Neural progenitor cell (in vitro differentiated cells): ENCODE measurements at regions not wholly inside any gene's neighbourhood (a gene's known extent, or its start where the extent isn't known, plus 50 kb on each side); places are given as distances from the start of the nearest gene placed in this dataset.

Source experiments
- EZH2 ChIP-seq: fragments of 200-600 bp; sonication (generic); IDR thresholded peaks from 2 replicates; pipeline ENCODE4 v1.6.1; 2017; ENCODE audit warnings: antibody characterized with exemption, mild to moderate bottlenecking, moderate library complexity
- TF ChIP-seq, protein P1 (sequence below): fragments of 200-600 bp; sonication (generic); IDR thresholded peaks from 2 replicates; pipeline ENCODE4 v1.5.1; 2017; ENCODE audit warnings: antibody characterized with exemption, mild to moderate bottlenecking

DNA sequence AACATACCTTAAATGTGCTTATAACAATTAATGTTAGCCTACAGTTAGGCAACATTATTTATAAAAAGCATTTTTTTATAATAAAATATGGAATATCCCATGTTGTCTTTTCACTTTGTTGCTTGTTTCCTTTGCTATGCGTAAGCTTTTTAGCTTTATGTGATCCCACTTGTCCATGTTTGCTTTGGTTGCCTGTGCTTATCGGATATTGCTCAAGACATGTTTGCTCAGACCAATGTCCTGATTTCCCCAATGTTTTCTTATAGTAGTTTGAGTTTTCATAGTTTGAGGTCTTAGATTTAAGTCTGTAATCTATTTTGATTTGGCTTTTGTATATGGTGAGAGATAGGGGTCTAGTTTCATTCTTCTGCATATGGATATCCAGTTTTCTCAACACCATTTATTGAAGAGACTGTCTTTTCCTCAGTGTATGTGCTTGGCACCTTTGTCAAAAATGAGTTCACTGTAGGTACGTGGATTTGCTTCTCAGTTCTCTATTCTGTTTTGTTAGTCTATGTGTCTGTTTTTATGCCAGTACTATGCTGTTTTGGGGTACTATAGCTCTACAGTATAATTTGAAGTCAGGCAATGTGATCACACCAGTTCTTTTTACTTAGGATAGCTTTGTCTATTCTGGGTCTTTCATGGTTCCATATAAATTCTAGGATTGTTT, 592.7 kb upstream of the SEMA6D start:
- TF ChIP-seq, protein P1, sequence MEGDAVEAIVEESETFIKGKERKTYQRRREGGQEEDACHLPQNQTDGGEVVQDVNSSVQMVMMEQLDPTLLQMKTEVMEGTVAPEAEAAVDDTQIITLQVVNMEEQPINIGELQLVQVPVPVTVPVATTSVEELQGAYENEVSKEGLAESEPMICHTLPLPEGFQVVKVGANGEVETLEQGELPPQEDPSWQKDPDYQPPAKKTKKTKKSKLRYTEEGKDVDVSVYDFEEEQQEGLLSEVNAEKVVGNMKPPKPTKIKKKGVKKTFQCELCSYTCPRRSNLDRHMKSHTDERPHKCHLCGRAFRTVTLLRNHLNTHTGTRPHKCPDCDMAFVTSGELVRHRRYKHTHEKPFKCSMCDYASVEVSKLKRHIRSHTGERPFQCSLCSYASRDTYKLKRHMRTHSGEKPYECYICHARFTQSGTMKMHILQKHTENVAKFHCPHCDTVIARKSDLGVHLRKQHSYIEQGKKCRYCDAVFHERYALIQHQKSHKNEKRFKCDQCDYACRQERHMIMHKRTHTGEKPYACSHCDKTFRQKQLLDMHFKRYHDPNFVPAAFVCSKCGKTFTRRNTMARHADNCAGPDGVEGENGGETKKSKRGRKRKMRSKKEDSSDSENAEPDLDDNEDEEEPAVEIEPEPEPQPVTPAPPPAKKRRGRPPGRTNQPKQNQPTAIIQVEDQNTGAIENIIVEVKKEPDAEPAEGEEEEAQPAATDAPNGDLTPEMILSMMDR: no peak
- no peak for TF ChIP-seq EZH2
